ENCODE measurements at regions not wholly inside any gene's neighbourhood (a gene's known extent, or its start where the extent isn't known, plus 50 kb on each side); places are given as distances from the start of the nearest gene placed in this dataset.

- Histone ChIP-seq H3K9me3 (ENCODE audit: low read depth, low read length) (no peaks in the 10 kb centered on the region), H3K36me3 (ENCODE audit: insufficient read depth, low read length) (no peaks in the 10 kb centered on the region), H3K4me2 (ENCODE audit: insufficient read depth, low read length) (no peak overlapping the region), H4K20me1 (ENCODE audit: insufficient read depth, low read length) (no peaks in the 10 kb centered on the region), H3K27ac (ENCODE audit: low read depth, low read length) (no peak overlapping the region), H3K4me3 (ENCODE audit: insufficient read depth, low read length) (no peak overlapping the region), H3K4me1 (ENCODE audit: insufficient read depth, low read length) (no peaks in the 10 kb centered on the region), H3K79me2 (ENCODE audit: insufficient read depth, low read length) (no peaks in the 10 kb centered on the region), H3K27me3 (ENCODE audit: insufficient read depth, low read length) (peaks cover 42% of the 10 kb centered on the region), H2AFZ (ENCODE audit: low read length) (no peak overlapping the region)
- no peak for TF ChIP-seq CTCF (IDR thresholded peaks at IDR 0.05; ENCODE audit: extremely low read depth, low read depth, low read length)
- no peak for DNase-seq (ENCODE audit: insufficient read length, low spot score, missing footprints)
Observed at GRCh38 chr20:47940101-47940813, 155.0 kb upstream of the SULF2 start.

DNA sequence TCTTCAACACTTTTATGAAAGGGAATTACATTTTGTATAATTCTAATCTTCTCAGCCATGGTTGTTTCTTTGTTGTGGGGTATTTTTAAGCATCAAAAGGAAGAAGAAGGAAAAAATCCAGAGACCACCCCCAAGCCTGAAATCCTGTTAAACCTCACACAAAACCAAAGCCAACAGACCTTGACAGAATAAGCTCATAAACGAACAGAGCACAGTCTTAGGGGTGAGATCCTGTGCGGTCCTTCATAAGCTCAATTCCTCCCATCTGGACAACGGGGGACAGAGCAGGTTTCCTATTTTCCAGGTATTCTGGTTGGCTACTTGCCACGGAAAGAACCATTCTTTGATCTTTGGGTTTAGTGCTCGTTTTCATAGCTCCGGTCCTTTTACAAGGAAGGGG lies 151.3 kb upstream of the SULF2 start:
- Histone ChIP-seq H3K27ac (ENCODE audit: low read depth, low read length) (no peak overlapping the region), H3K27me3 (ENCODE audit: insufficient read depth, low read length) (peaks cover 50% of the 10 kb centered on the region)
- TF ChIP-seq CTCF (IDR thresholded peaks at IDR 0.05; ENCODE audit: extremely low read depth, low read depth, low read length) = no peak

GRCh38 chr20:47934761-47935160 lies 149.5 kb upstream of the SULF2 start:
- H3K36me3 ChIP-seq (ENCODE audit: insufficient read depth, low read length) = no peaks in the 10 kb centered on the region
- no peaks in the 10 kb centered on the region for H3K79me2 ChIP-seq (ENCODE audit: insufficient read depth, low read length)
- H3K4me3 ChIP-seq (ENCODE audit: insufficient read depth, low read length) = no peak overlapping the region
- H3K27me3 ChIP-seq (ENCODE audit: insufficient read depth, low read length) = peaks cover 47% of the 10 kb centered on the region
- no peak overlapping the region for H3K4me2 ChIP-seq (ENCODE audit: insufficient read depth, low read length)
- H3K4me1 ChIP-seq (ENCODE audit: insufficient read depth, low read length) = peaks cover under 1% of the 10 kb centered on the region
- H2AFZ ChIP-seq (ENCODE audit: low read length) = no peak overlapping the region
- H3K27ac ChIP-seq (ENCODE audit: low read depth, low read length) = no peak overlapping the region
- TF ChIP-seq CTCF (IDR thresholded peaks at IDR 0.05; ENCODE audit: extremely low read depth, low read depth, low read length) = no peak
- H4K20me1 ChIP-seq (ENCODE audit: insufficient read depth, low read length) = no peaks in the 10 kb centered on the region
- DNase-seq (ENCODE audit: insufficient read length, low spot score, missing footprints) = no peak
- no peaks in the 10 kb centered on the region for H3K9me3 ChIP-seq (ENCODE audit: low read depth, low read length)

More for the DNA sequence above, 151.3 kb upstream of the SULF2 start:
- no peaks in the 10 kb centered on the region for H3K9me3 ChIP-seq (ENCODE audit: low read depth, low read length)
- no peaks in the 10 kb centered on the region for H3K79me2 ChIP-seq (ENCODE audit: insufficient read depth, low read length)
- no peaks in the 10 kb centered on the region for H3K4me1 ChIP-seq (ENCODE audit: insufficient read depth, low read length)
- H4K20me1 ChIP-seq (ENCODE audit: insufficient read depth, low read length) = no peaks in the 10 kb centered on the region
- no peak for DNase-seq (ENCODE audit: insufficient read length, low spot score, missing footprints)
- H2AFZ ChIP-seq (ENCODE audit: low read length) = no peak overlapping the region
- no peaks in the 10 kb centered on the region for H3K36me3 ChIP-seq (ENCODE audit: insufficient read depth, low read length)
- no peak overlapping the region for H3K4me3 ChIP-seq (ENCODE audit: insufficient read depth, low read length)
- no peak overlapping the region for H3K4me2 ChIP-seq (ENCODE audit: insufficient read depth, low read length)

DNA sequence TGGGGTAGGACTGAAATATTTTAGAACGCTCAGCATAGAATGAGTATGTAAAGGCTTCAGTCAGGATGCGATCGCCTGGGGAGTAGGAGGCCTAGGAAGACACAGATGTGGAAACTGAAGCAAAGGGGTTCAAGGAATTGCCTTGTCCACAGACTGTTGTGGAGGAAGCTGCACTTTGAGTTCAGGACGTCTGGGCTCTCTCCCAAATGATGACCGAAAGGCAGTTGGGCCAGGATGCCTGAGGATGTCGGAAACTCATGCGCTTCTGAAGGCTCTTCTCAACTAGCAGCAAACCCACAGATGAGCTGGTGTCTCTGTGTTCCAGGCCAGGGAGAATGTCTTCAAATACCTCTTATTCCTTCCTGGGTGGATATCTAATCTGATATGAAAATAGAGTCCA lies 146.2 kb upstream of the SULF2 start:
- no peak for DNase-seq (ENCODE audit: insufficient read length, low spot score, missing footprints)
- no peak for TF ChIP-seq CTCF (IDR thresholded peaks at IDR 0.05; ENCODE audit: extremely low read depth, low read depth, low read length)
- H3K27ac ChIP-seq (ENCODE audit: low read depth, low read length) = no peak overlapping the region
- no peaks in the 10 kb centered on the region for H3K36me3 ChIP-seq (ENCODE audit: insufficient read depth, low read length)
- H3K4me1 ChIP-seq (ENCODE audit: insufficient read depth, low read length) = peaks cover 13% of the 10 kb centered on the region
- H3K4me2 ChIP-seq (ENCODE audit: insufficient read depth, low read length) = no peak overlapping the region
- peaks cover 24% of the 10 kb centered on the region for H3K27me3 ChIP-seq (ENCODE audit: insufficient read depth, low read length)
- H2AFZ ChIP-seq (ENCODE audit: low read length) = no peak overlapping the region
- no peaks in the 10 kb centered on the region for H4K20me1 ChIP-seq (ENCODE audit: insufficient read depth, low read length)
- H3K9me3 ChIP-seq (ENCODE audit: low read depth, low read length) = no peaks in the 10 kb centered on the region
- no peaks in the 10 kb centered on the region for H3K79me2 ChIP-seq (ENCODE audit: insufficient read depth, low read length)
- no peak overlapping the region for H3K4me3 ChIP-seq (ENCODE audit: insufficient read depth, low read length)

Data from osteoblast (primary cell).